GM12878 (cell line): ENCODE measurements at regions not wholly inside any gene's neighbourhood (a gene's known extent, or its start where the extent isn't known, plus 50 kb on each side); places are given as distances from the start of the nearest gene placed in this dataset.

Experiments used
- ATAC-seq: fragments of 200-7000 bp; cut with Tn5 transposase; 3 replicates; pipeline ENCODE4 v1.9.1; 2020; ENCODE audit warnings: mild to moderate bottlenecking, moderate library complexity
- BruUV-seq: library from RNA; stranded (reverse); fragments of 400-500 nt; replicated peaks from 2 replicates; lab custom pipeline; 2021; lab: Mats Ljungman, UMichigan
- CTCF ChIA-PET: fragments of 300-600 bp; sonication (Branson Sonifier 250); formaldehyde crosslinking; extraction: SDS; loops from one replicate; lab custom pipeline; 2021; ENCODE audit warnings: inconsistent platforms; lab: Yijun Ruan, JAX
- POLR2A ChIA-PET: fragments of 350-600 bp; formaldehyde crosslinking; extraction: SDS; loops from one replicate; lab custom pipeline; 2021; ENCODE audit warnings: inconsistent platforms; lab: Charles Lee
- RAD21 ChIA-PET: fragments of 300-600 bp; sonication (Branson Sonifier 250); formaldehyde crosslinking; loops from one replicate; lab custom pipeline; 2023; ENCODE audit warnings: antibody characterized with exemption; ENCODE audit not compliant: unreplicated experiment; lab: Charles Lee
- SMC1A ChIA-PET: fragments of 300-600 bp; sonication (Branson Sonifier 250); formaldehyde crosslinking; loops from one replicate; lab custom pipeline; 2023; ENCODE audit not compliant: unreplicated experiment, uncharacterized antibody; lab: Charles Lee
- DNase-seq: peaks from one replicate; pipeline ENCODE4 v3.0.0-alpha.2; 2011; ENCODE audit warnings: low read depth, low spot score
- FAIRE-seq: peaks from 3 replicates; lab custom pipeline; 2011; peaks lifted over from hg19 to GRCh38; lab: Jason Lieb, UNC
- H2AFZ ChIP-seq: 2 replicates; pipeline ENCODE4 v1.6.0; 2011; ENCODE audit warnings: low read depth, low read length, control low read depth; ENCODE audit not compliant: control insufficient read depth
- H3K27ac ChIP-seq: 2 replicates; pipeline ENCODE4 v1.5.1; 2011; ENCODE audit warnings: control low read depth; ENCODE audit not compliant: control insufficient read depth, insufficient read depth
- H3K27me3 ChIP-seq, 2 experiments: replicated peaks in 1 of 2; 2 replicates each; pipeline versions ENCODE4 v1.6.0 to v1.6.1; 2011; ENCODE audit warnings: low read length in 1 of 2; ENCODE audit not compliant: control insufficient read depth in 2 of 2, insufficient read depth in 2 of 2
- H3K36me3 ChIP-seq, 2 experiments: 2 replicates each; pipeline ENCODE4 v1.5.1; 2011; ENCODE audit warnings: low read length in 1 of 2; ENCODE audit not compliant: control insufficient read depth in 2 of 2, insufficient read depth in 2 of 2
- H3K4me1 ChIP-seq: 2 replicates; pipeline ENCODE4 v1.6.1; 2011; ENCODE audit warnings: mild to moderate bottlenecking, low read length, moderate library complexity, mixed read lengths; ENCODE audit not compliant: control insufficient read depth, insufficient read depth
- H3K4me2 ChIP-seq: 2 replicates; pipeline ENCODE4 v1.6.0; 2011; ENCODE audit warnings: control low read depth; ENCODE audit not compliant: control insufficient read depth, insufficient read depth
- H3K4me3 ChIP-seq: fragments of 200-600 bp; sonication (generic); 2 replicates; pipeline ENCODE4 v1.5.1; 2016
- H3K79me2 ChIP-seq: 2 replicates; pipeline ENCODE4 v1.6.0; 2011; ENCODE audit warnings: low read length; ENCODE audit not compliant: control insufficient read depth, insufficient read depth
- H3K9ac ChIP-seq: 2 replicates; pipeline ENCODE4 v1.8.0; 2011; ENCODE audit warnings: low read length, control low read depth, mixed read lengths; ENCODE audit not compliant: control insufficient read depth, insufficient read depth
- H3K9me3 ChIP-seq: replicated peaks from 3 replicates; pipeline ENCODE4 v1.5.1; 2011; ENCODE audit warnings: mild to moderate bottlenecking, low read length; ENCODE audit not compliant: control insufficient read depth, insufficient read depth
- H4K20me1 ChIP-seq: 2 replicates; pipeline ENCODE4 v1.6.0; 2011; ENCODE audit not compliant: control insufficient read depth, insufficient read depth
- ATF7 ChIP-seq: fragments of 450-650 bp; IDR thresholded peaks from 2 replicates; pipeline ENCODE4 v1.6.1; 2016; ENCODE audit warnings: low read depth, mild to moderate bottlenecking
- CREB1 ChIP-seq: IDR thresholded peaks from 2 replicates; pipeline ENCODE4 v1.6.1; 2012; ENCODE audit warnings: low read depth, mild to moderate bottlenecking, inconsistent platforms
- CREM ChIP-seq: IDR thresholded peaks from 2 replicates; pipeline ENCODE4 v1.6.1; 2014; ENCODE audit warnings: antibody characterized with exemption, low read depth
- FOS ChIP-seq: IDR thresholded peaks from 3 replicates; pipeline ENCODE4 v1.6.1; 2011; ENCODE audit warnings: borderline replicate concordance; ENCODE audit not compliant: insufficient read length; ENCODE audit errors: extremely low read depth
- FOXK2 ChIP-seq: fragments of 450-650 bp; IDR thresholded peaks from 2 replicates; pipeline ENCODE4 v1.6.1; 2017; ENCODE audit warnings: mild to moderate bottlenecking, moderate library complexity
- IKZF2 ChIP-seq, 2 experiments: fragments of 450-650 bp; IDR thresholded peaks; 2 replicates each; pipeline ENCODE4 v1.6.1; 2017; ENCODE audit warnings: mild to moderate bottlenecking in 2 of 2, moderate library complexity in 2 of 2
- JUND ChIP-seq: IDR thresholded peaks from 2 replicates; pipeline ENCODE4 v1.6.1; 2012; ENCODE audit warnings: low read depth, mild to moderate bottlenecking, low read length, improper control_type of control experiment, moderate library complexity
- POLR2A ChIP-seq: IDR thresholded peaks from 2 replicates; pipeline ENCODE4 v1.6.1; 2011; ENCODE audit warnings: low read depth, mild to moderate bottlenecking, low read length
- YBX1 ChIP-seq: fragments of 450-650 bp; IDR thresholded peaks from 2 replicates; pipeline ENCODE4 v1.6.1; 2016; ENCODE audit warnings: antibody characterized with exemption
- ZBED1 ChIP-seq: IDR thresholded peaks from 2 replicates; pipeline ENCODE4 v1.6.1; 2016; ENCODE audit warnings: borderline replicate concordance
- ZNF274 ChIP-seq: IDR thresholded peaks from one replicate; pipeline ENCODE4 v1.8.0; 2011; ENCODE audit not compliant: insufficient read length, insufficient read depth
- WGBS: methylation state at CpG from one replicate; pipeline ENCODE4 v1.1.6; 2016; ENCODE audit warnings: low lambda C conversion rate; ENCODE audit not compliant: insufficient replicate concordance, insufficient coverage; ENCODE audit errors: missing lambda C conversion rate; 5-methylcytosine and 5-hydroxymethylcytosine counted together
- in situ Hi-C: fragments of 300-500 bp; cut with MboI; formaldehyde crosslinking; loops from 9 replicates; pipeline ENCODE4 v1.14.3; 2018; ENCODE audit warnings: mixed read lengths
- intact Hi-C: fragments of 100-400 bp; cut with micrococcal nuclease; formaldehyde crosslinking; loops from one replicate; pipeline ENCODE4 v1.14.2; 2022; ENCODE audit not compliant: unreplicated experiment
- TF ChIP-seq, protein P1 (sequence below): IDR thresholded peaks from 2 replicates; pipeline ENCODE4 v1.6.1; 2012; ENCODE audit warnings: improper control_type of control experiment, low read depth, low read length; ENCODE audit not compliant: insufficient replicate concordance
- TF ChIP-seq, protein P2 (sequence below): IDR thresholded peaks from 2 replicates; pipeline ENCODE4 v1.6.1; 2012; ENCODE audit warnings: low read depth, low read length, improper control_type of control experiment

GRCh38 chr5:143717400-143717799, 94.6 kb upstream of the HMHB1 start (continued):
- TF ChIP-seq, protein P1, sequence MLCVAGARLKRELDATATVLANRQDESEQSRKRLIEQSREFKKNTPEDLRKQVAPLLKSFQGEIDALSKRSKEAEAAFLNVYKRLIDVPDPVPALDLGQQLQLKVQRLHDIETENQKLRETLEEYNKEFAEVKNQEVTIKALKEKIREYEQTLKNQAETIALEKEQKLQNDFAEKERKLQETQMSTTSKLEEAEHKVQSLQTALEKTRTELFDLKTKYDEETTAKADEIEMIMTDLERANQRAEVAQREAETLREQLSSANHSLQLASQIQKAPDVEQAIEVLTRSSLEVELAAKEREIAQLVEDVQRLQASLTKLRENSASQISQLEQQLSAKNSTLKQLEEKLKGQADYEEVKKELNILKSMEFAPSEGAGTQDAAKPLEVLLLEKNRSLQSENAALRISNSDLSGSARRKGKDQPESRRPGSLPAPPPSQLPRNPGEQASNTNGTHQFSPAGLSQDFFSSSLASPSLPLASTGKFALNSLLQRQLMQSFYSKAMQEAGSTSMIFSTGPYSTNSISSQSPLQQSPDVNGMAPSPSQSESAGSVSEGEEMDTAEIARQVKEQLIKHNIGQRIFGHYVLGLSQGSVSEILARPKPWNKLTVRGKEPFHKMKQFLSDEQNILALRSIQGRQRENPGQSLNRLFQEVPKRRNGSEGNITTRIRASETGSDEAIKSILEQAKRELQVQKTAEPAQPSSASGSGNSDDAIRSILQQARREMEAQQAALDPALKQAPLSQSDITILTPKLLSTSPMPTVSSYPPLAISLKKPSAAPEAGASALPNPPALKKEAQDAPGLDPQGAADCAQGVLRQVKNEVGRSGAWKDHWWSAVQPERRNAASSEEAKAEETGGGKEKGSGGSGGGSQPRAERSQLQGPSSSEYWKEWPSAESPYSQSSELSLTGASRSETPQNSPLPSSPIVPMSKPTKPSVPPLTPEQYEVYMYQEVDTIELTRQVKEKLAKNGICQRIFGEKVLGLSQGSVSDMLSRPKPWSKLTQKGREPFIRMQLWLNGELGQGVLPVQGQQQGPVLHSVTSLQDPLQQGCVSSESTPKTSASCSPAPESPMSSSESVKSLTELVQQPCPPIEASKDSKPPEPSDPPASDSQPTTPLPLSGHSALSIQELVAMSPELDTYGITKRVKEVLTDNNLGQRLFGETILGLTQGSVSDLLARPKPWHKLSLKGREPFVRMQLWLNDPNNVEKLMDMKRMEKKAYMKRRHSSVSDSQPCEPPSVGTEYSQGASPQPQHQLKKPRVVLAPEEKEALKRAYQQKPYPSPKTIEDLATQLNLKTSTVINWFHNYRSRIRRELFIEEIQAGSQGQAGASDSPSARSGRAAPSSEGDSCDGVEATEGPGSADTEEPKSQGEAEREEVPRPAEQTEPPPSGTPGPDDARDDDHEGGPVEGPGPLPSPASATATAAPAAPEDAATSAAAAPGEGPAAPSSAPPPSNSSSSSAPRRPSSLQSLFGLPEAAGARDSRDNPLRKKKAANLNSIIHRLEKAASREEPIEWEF, result no peak
- TF ChIP-seq CREB1, result no peak
- TF ChIP-seq, all 136 proteins: peak for 0

GRCh38 chr5:143716881-143717280, 95.1 kb upstream of the HMHB1 start:
- H3K4me2 ChIP-seq, result no peak overlapping the region
- intact Hi-C loops, result no loop called here
- CTCF ChIA-PET, result no interaction called here
- no peak for DNase-seq
- no peak overlapping the region for H3K27ac ChIP-seq
- no peaks in the 10 kb centered on the region for H3K36me3 ChIP-seq
- H2AFZ ChIP-seq, result no peak overlapping the region
- no peaks in the 10 kb centered on the region for H3K79me2 ChIP-seq
- TF ChIP-seq ZBED1, result no peak
- TF ChIP-seq FOS, result no peak
- TF ChIP-seq IKZF2 (IDR thresholded peaks at IDR 0.05), result no peak
- TF ChIP-seq POLR2A, result no peak
- no peak for TF ChIP-seq JUND
- TF ChIP-seq ZNF274, result no peak
- no peak for TF ChIP-seq ATF7
- no peak for TF ChIP-seq CREM
- TF ChIP-seq YBX1, result no peak
- TF ChIP-seq, protein P2, sequence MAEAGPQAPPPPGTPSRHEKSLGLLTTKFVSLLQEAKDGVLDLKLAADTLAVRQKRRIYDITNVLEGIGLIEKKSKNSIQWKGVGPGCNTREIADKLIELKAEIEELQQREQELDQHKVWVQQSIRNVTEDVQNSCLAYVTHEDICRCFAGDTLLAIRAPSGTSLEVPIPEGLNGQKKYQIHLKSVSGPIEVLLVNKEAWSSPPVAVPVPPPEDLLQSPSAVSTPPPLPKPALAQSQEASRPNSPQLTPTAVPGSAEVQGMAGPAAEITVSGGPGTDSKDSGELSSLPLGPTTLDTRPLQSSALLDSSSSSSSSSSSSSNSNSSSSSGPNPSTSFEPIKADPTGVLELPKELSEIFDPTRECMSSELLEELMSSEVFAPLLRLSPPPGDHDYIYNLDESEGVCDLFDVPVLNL, result no peak
- no peak for TF ChIP-seq FOXK2
- TF ChIP-seq, all 136 proteins: peak for 0
- no peaks in the 10 kb centered on the region for H3K9me3 ChIP-seq
- ChIA-PET RAD21 (no interaction called here), POLR2A (no interaction called here), SMC1A (no interaction called here)
- no peaks in the 10 kb centered on the region for H3K27me3 ChIP-seq
- 73% methylated on average over 4 of the region's 4 CpGs for WGBS
- no peaks in the 10 kb centered on the region for H4K20me1 ChIP-seq
- no peak overlapping the region for H3K9ac ChIP-seq
- in situ Hi-C loops, result no loop called here
- no peak for ATAC-seq
- no TSS peak for BruUV-seq
- peaks cover 4% of the 10 kb centered on the region for H3K4me1 ChIP-seq
- no peak overlapping the region for H3K4me3 ChIP-seq
- FAIRE-seq, result no peak
